SKM-1 (cell line): ENCODE measurements at regions not wholly inside any gene's neighbourhood (a gene's known extent, or its start where the extent isn't known, plus 50 kb on each side); places are given as distances from the start of the nearest gene placed in this dataset.

Experiments used
- DNase-seq: peaks from one replicate; lab custom pipeline; 2025; ENCODE audit not compliant: unreplicated experiment; lab: John Stamatoyannopoulos, UW

GRCh38 chr12:90061809-90062208 lies 353.2 kb upstream of the ATP2B1 start:
- DNase-seq, result no peak

- no peak for DNase-seq
These were observed 351.4 kb upstream of the ATP2B1 start for GRCh38 chr12:90060031-90060430.

- no peak for DNase-seq
These were observed 350.1 kb upstream of the ATP2B1 start for GRCh38 chr12:90058704-90059103.

GRCh38 chr12:90055071-90055470 lies 346.4 kb upstream of the ATP2B1 start:
- DNase-seq, result no peak

GRCh38 chr12:90048918-90049317 lies 340.3 kb upstream of the ATP2B1 start:
- DNase-seq, result no peak

GRCh38 chr12:90045559-90045958 lies 336.9 kb upstream of the ATP2B1 start:
- DNase-seq, result no peak

GRCh38 chr12:90044069-90044468 lies 335.4 kb upstream of the ATP2B1 start:
- DNase-seq, result no peak

GRCh38 chr12:90042920-90043641 lies 334.4 kb upstream of the ATP2B1 start:
- no peak for DNase-seq

GRCh38 chr12:90038289-90038688 lies 329.7 kb upstream of the ATP2B1 start:
- no peak for DNase-seq

- DNase-seq, result no peak
These were observed 329.1 kb upstream of the ATP2B1 start for GRCh38 chr12:90037740-90038139.

- DNase-seq, result no peak
These were observed 328.0 kb upstream of the ATP2B1 start for GRCh38 chr12:90036637-90037036.

GRCh38 chr12:90030726-90031125 lies 322.1 kb upstream of the ATP2B1 start:
- no peak for DNase-seq

GRCh38 chr12:90029317-90029716 lies 320.7 kb upstream of the ATP2B1 start:
- DNase-seq, result no peak

GRCh38 chr12:90028635-90029051 lies 320.0 kb upstream of the ATP2B1 start:
- DNase-seq, result no peak

- no peak for DNase-seq
These were observed 319.4 kb upstream of the ATP2B1 start for GRCh38 chr12:90027889-90028634.

GRCh38 chr12:90027041-90027440 lies 318.4 kb upstream of the ATP2B1 start:
- no peak for DNase-seq

GRCh38 chr12:90026516-90026915 lies 317.9 kb upstream of the ATP2B1 start:
- DNase-seq, result no peak

GRCh38 chr12:90024262-90024661 lies 315.6 kb upstream of the ATP2B1 start:
- DNase-seq, result no peak

- DNase-seq, result no peak
These were observed 314.7 kb upstream of the ATP2B1 start for GRCh38 chr12:90023207-90023900.

- no peak for DNase-seq
These were observed 313.3 kb upstream of the ATP2B1 start for GRCh38 chr12:90021795-90022440.

- no peak for DNase-seq
These were observed 312.2 kb upstream of the ATP2B1 start for GRCh38 chr12:90020881-90021280.
